ENCODE measurements at regions not wholly inside any gene's neighbourhood (a gene's known extent, or its start where the extent isn't known, plus 50 kb on each side); places are given as distances from the start of the nearest gene placed in this dataset.

GRCh38 chr3:76570436-76571057, 469.4 kb upstream of the ROBO2 start:
- peak; percentile 38 for TF ChIP-seq CTCF (IDR thresholded peaks at IDR 0.05; ENCODE audit: low read depth, low read length, missing control alignments)
- DNase-seq (ENCODE audit: extremely low read depth, low read depth): no peak
- no peak overlapping the region for H3K4me3 ChIP-seq (replicated peaks; ENCODE audit: low read depth, low read length)

GRCh38 chr3:76576201-76576600, 463.7 kb upstream of the ROBO2 start:
- no peak overlapping the region for H3K4me3 ChIP-seq (replicated peaks; ENCODE audit: low read depth, low read length)
- no peak for DNase-seq (ENCODE audit: extremely low read depth, low read depth)
- TF ChIP-seq CTCF (IDR thresholded peaks at IDR 0.05; ENCODE audit: low read depth, low read length, missing control alignments): no peak

GRCh38 chr3:76582098-76582497, 457.8 kb upstream of the ROBO2 start:
- no peak overlapping the region for H3K4me3 ChIP-seq (replicated peaks; ENCODE audit: low read depth, low read length)
- DNase-seq (ENCODE audit: extremely low read depth, low read depth): no peak
- no peak for TF ChIP-seq CTCF (IDR thresholded peaks at IDR 0.05; ENCODE audit: low read depth, low read length, missing control alignments)

- no peak for TF ChIP-seq CTCF (IDR thresholded peaks at IDR 0.05; ENCODE audit: low read depth, low read length, missing control alignments)
- no peak overlapping the region for H3K4me3 ChIP-seq (replicated peaks; ENCODE audit: low read depth, low read length)
- DNase-seq (ENCODE audit: extremely low read depth, low read depth): no peak
Observed at GRCh38 chr3:76582632-76583378, 457.1 kb upstream of the ROBO2 start.

- DNase-seq (ENCODE audit: extremely low read depth, low read depth): no peak
- H3K4me3 ChIP-seq (replicated peaks; ENCODE audit: low read depth, low read length): no peak overlapping the region
- TF ChIP-seq CTCF (IDR thresholded peaks at IDR 0.05; ENCODE audit: low read depth, low read length, missing control alignments): peak; percentile 3
Observed at GRCh38 chr3:76585794-76586392, 454.0 kb upstream of the ROBO2 start.

GRCh38 chr3:76586471-76586870, 453.4 kb upstream of the ROBO2 start:
- no peak for TF ChIP-seq CTCF (IDR thresholded peaks at IDR 0.05; ENCODE audit: low read depth, low read length, missing control alignments)
- no peak overlapping the region for H3K4me3 ChIP-seq (replicated peaks; ENCODE audit: low read depth, low read length)
- no peak for DNase-seq (ENCODE audit: extremely low read depth, low read depth)
